Forelimb muscle (tissue), 1 donor: ENCODE measurements at regions not wholly inside any gene's neighbourhood (a gene's known extent, or its start where the extent isn't known, plus 50 kb on each side); places are given as distances from the start of the nearest gene placed in this dataset.
"Not testable (repeated sequence)": the region's sequence is repeated elsewhere in the genome, so short reads cannot be mapped to it uniquely, and the experiment has no call there.

Source experiments
- DNase-seq: peaks from one replicate; pipeline ENCODE4 v3.0.0-alpha.2; 2013; ENCODE audit warnings: low read depth

DNA sequence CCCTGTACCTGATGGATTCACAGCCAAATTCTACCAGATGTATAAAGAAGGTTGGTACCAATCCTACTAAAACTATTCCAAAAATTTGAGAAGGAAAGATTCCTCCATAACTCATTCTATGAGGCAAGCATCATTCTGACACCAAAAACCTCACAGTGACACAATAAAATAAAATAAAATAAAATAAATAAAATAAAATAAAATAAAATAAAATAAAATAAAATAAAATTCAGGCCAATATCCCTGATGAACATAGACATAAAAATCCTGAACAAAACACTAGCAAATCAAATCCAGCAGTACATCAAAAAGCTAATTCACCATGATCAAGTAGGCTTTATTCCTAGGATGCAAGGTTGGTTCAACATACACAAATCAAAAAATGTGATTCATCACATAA, 108.1 kb downstream of the PROX1 start:
- not testable (repeated sequence) for DNase-seq

DNA sequence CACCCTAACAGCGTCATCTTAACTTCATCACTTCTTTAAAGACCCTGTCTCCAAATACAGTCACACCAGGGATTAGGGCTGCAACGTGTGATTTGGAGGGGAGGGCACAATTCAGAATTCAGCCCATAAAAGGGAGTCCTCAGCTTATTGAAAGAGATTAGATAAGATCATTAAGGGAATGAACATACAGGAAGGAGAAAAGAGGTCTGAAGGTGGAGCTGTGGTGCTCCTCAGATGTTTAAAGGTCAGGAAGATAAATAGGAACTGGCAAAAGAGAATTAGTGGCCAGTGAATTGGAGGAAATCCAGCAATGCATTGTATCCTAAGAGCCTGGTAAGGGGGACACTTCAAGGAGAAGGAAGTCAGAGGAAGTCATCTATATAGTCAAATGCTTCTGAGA, 113.5 kb downstream of the PROX1 start:
- DNase-seq: no peak

DNA sequence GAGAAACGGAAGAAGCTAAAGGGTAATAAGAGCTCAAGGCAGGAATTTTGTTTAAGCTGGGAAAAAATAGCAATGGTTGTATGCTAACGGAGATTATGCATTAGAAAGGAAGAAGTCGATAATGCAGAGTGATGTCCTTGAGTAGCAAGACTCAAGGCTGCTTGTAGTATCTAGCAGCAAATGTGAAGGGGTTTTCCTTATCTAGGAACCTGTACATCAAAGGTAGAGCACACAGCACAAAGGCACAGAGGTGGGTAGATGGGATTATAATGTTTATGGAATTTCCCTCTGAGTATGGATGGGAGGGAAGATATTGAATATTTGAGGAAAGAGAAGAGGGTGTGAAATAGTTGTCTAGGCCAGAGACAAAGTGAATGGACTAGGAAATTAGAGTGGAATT, 114.1 kb downstream of the PROX1 start:
- DNase-seq: no peak

DNA sequence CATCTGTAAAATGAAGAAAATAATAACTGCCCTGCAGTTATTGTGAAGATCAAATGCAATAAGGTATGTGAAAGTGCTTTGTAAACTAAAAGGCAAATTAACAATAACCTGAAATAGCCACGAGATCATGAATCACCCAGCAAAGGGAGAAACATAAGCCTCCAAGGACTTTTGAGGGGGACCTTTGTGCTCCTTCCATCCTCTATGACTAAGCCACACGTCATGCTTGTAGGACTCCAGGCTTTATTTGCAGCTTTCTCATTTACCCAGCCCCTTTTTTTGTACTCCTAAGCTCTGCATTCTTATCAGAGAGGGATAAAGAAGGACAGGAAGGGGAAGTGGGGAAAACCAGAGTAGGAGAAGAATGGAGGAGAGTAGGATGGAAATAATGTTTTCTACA, 115.1 kb downstream of the PROX1 start:
- DNase-seq: no peak

DNA sequence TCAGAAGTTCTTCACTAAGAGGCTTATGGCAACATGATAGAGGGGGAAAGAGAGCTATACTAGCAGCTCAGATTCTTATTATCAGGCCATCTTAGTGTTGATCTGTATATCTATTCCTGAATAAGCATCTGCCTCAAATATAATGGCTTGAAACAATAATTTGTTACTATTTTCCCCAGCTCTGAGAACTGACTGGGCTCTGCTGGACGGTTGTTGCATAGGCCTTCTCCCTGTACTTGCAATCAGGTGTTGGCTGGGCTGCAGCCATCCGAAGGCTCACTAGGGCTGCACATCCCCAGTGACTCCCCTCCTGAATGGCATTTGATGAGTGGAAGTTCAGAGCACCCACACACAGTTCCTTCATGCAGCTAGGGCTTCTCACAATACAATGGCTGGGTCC, 116.0 kb downstream of the PROX1 start:
- DNase-seq: no peak

DNA sequence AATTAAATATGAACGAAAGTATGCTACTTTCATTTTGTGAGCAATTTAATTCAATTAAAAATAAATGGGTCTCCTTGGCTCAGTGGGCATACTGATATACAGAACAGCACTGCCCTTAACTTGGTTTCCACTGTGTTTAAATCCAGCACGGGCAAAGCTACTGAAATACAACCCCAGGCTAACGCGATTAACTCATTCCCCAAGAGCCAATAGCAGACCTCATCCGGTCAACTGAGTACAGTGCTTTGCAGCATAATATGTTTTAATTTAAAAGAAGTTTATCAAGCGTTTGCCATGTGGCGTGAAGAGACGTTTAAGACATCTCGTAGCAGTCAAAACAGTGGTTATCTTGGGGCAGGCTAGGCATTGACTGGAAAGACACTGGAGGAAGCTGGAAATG, 118.6 kb downstream of the PROX1 start:
- DNase-seq: no peak

DNA sequence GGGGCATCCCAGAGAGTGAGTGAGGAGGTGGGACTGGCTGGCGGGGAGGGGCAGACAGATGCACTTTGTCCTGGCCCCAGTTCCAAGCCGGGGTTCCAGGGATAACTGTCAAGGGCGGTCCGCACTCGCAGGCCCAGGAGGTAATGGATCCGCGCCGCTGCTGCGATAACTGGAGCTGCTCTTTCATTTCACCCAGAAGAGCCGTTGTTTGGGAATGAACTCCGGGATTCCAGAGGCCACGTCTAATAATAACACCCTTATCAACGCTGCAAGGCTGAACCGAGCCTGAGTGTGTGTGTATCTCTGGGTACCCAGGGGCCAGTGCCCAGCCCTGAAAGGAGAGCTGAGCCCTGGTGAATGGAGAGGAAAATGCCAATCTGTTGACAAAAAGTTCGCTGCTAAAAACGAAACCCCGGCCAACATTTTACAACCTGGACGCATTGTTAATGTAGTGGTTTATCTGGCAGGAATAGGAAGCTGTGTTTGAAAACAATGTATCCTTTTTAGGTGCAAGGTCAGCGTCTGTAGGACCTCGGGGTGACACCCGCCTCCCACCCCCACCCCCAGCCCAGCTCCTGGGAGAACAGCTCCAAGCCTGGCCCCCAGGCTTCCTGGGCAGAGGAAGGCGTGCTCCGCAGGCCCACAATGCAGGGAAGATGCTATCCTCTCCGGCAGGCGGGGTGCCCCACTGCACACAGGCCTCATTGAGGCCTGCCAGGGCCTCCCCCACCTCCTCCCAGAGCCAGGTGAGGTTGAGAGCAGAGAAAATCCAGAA, 119.7 kb downstream of the PROX1 start:
- DNase-seq: no peak

DNA sequence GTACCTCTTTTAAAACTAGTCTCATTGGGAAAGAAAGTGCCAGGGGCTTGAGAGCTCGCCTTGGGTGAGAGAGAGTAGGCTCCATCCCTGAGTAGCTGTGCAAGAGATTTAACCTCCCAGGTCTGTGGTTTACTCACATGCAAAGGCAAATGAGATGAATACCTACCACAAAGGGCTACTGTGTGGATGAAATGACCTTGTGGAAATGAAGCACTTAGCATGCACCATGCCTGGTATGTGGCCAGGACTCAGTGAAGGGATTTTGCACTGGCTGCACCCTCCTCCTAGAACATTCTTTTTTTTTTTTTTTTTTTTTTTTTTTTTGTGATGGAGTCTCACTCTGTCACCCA, 120.3 kb downstream of the PROX1 start:
- DNase-seq: no peak

DNA sequence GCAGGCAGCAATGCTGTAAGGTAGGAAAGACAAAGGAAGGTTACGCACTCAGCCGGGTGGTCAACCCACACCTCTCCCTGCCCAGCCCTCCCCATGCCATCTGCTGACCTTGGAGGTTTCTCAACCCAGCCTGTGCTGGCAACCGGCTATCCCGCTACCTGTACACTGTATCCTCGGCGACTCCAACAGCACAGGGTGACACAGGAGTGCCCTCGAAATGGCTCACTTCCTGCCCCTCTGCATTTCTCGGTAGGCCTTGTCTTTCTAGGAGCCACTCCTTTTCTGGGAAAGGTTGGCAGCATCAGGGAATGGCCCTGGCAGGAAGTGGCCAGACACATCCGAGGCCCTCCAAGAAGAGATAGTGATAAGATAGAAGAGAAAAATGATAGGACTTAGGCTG, 124.0 kb downstream of the PROX1 start:
- no peak for DNase-seq

DNA sequence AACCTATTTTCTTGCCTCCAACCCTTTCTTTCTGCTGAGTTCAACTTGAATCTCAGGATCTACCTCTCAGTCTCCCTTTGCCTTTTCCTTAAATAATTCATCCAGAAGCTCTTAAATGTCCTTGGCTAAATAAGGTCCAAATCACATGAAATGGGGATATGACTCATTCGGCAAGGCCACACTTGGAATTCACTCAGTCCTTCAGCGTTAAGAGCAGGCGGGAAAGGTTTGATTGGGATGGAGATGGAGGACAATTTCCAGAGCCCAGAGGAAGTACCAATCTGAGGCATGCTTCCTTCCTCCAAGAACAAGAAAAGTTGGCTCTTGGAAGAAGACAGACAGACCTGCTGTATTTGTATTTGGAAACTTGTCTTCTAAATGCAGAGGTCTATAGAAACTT, 128.5 kb downstream of the PROX1 start:
- no peak for DNase-seq

DNA sequence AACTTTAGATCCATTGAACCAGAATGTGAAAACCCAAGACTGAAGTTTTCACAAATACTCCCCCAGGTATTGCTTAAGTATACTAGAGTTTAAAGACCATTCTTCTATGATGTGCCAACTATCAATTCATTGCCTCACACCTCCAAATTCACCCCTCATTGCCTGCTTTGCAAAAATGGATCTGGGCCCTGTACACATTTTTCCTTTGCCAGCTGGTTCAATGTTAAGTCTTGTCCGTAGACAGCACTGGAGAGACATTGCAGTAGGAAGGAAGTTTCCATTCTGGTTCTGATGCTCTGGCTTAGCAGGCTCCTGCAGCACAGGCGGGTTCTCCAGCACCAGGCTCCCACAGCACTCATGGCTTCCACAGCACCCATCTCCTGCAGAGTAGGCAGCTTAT, 130.0 kb downstream of the PROX1 start:
- no peak for DNase-seq

DNA sequence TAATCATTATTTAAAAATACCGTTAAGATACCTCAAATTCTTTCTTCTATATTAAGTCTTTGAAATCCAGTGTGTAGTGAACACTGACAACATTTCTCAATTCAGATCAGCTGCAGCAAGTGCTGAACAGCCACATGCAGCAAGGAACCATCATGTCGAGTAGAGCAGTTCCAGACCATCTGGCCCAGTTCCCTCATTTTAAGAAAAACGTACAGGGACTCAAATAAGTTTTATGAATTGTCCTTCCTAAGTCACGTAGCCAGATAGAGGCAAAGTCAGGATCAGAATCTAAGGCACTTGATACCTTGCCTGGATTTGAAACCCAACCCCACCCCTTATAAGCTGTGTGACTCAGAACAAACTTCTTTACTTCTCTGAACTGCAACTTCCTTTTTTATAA, 132.4 kb downstream of the PROX1 start:
- no peak for DNase-seq

DNA sequence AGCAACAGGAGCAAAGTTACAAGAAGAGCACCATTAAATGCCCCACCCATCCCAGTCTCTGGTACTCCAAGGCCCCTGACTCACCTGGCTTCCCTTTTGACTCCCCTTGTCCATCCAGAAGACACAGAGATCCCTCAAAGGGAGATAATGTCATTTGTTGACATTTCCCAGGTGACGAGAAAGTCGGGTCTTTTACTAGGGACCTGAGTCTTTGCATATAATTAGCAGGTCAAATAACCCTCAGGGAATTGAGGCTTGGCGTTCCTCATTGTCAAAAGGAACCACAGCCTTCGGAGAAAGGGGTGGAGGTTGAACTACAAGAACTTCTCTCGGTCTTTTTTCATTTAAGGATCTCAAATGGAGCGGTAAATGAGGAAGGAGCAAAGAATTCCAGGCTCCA, 133.2 kb downstream of the PROX1 start:
- DNase-seq: no peak

DNA sequence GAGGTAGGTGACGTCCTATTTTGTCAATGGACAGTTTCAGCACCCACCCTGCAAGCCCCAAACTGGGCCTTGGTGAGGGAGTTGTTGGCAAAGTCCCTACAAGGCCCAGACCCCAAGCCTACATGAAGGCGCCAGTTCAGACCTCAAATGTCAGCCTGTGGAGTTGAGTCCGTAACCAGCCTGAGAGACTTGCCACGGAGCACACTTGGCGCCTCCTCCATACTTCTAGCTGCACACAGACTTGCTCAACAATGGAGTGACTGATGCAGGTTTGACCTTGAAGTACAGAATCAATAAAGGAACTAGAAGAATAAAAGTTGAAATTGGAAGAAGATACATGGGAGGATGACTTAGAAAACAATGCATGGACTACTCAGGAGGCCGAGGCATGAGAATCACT, 134.3 kb downstream of the PROX1 start:
- no peak for DNase-seq

DNA sequence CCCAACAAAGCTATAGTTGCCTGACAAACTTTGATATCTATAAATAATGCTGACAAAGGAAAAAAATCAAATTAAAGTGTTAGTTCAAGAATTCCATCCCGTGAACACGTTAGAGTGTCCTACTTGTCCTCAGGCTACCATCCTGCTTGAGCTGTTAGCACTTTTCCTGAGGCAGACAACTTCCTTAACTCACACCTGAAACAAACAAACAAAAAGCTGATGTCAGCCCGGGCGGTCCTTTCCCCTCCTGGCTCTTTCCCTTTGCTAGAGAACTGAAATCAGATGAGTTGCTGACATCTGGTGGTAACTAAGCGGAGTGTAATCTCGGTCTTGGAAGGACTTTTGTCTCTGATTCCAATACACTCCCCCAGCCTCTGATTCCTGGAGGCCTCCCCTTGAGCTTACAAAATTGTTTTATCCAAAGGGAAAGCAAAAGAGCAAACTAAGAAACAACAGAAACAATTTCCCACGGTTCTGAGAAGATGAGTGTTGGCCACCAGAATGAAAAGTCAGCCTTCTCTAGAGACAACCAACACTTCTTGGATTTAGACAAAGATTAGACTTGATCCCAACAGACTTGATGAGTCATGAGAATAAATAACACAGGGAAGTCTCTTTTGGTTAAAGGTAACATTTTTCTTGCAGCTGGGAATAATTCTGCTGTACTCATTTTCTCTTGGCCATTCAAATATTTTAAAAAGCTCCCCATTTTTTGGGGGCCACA, 135.4 kb downstream of the PROX1 start:
- peak; percentile 54 for DNase-seq

DNA sequence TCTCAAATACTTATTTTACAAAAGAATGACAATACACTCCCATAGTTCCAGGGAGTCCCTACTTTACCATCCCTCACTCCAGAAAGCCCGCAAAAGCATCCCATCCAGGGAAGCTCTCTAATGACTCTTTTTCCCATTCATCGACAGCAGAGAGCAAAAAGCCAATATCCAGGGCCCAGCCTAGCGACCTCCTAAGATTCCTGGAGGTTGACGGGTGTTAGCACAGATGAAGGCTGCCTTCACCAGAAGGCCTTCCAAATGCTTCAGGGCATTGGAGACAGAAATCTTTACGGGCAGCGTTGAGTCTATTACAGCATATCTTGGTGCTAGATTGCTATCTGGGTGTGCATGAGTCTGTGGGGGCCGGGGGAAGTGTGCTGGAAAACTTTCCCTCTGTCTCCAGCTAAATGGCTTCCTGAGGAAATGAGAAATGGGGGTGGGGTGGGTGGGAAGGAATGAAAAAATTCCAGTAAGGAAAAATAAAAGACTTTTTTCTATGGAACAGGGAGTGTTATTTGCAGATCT, 136.6 kb downstream of the PROX1 start:
- no peak for DNase-seq

DNA sequence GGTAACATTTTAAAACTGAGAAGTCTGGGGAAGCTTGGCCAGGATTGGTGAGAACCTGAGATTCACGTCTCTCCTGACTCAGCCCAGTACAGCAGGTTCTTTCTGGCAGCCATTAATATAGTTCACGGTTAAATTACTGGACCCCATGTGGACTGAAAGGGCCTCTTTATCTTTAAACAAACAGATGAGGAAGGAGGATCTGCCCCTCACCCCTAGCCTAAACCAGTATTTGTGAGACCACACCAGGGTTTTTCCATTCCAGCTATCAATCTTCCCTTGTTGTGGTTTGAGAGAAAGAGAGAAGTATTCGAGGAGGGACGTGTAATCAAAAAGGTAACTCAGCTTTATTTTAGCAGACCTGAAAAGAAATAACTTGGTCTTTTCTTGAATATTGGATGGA, 137.1 kb downstream of the PROX1 start:
- DNase-seq: no peak

DNA sequence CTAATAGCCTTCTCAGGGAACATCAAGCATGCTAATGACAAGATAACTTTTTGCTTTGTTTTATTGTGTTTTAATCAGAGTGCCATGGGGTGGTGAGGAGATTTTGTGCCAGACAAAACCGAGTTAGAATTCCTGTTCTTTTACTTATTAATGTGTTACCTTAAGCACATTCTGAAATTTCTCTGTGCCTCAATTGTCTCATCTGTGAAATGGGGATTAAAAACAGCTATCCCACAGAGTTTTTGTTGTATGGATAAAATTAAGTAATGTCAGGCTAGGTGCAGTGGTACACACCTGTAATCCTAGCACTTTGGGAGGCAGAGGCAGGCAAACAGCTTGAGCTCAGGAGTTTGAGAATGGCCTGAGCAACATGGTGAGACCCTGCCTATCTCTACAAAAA, 138.0 kb downstream of the PROX1 start:
- no peak for DNase-seq

DNA sequence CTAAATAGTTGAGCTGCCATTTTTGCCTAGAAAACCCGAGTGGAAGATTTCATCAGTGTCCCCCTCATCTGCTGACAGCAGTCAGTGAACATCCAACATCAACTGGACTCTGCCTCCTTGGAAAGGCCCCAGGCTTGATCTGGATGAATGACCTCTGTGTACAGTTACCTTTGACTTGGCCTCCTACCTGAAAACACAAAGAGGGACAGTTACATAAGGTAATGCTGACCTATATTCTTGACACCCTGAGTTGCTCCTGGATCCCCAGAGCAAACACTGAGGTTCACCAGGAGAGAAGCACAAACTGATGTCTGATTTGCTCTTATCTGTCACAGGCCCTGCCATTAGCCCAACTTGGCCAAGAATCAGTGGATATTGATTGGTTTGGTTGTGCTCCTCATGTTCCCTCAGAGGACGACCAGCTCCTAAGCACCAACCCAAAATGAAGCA, 138.9 kb downstream of the PROX1 start:
- DNase-seq: no peak

DNA sequence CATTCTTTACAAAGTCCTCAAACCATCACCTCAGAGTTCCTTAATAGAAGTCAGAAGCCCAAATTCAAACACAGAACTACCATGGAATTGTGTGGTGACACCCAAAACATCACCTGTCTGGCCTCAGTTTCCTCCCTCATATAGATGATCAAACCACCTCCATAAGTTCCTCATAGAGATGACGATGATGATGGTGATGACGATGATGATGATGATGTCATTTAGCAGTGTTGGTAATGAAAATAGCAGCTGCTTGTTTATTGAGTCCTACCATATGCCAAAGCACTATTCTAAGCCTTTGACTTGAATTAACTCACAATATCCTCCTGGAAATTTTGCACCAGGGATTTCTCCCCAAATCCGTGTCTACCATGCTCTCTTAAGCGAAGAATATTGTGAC, 139.9 kb downstream of the PROX1 start:
- DNase-seq: no peak

DNA sequence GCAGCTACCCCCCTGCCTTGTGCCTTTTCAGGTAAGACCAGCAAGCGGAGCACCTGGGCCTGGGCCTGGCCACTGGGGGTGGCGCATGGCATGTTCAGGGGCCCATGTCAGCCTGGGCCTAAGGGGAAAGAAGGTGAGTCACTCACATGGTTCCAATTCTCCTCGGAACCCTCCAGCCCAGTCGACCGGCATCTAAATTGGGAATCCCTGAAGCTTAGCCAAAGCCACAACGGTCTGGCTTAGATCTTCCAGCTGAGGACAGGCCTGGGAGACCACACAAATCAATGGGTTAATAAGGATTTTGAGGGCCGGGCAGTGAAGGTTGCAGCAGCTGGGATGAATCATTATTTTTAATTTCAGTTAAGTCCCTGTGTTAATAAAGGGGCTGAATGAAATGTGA, 145.1 kb upstream of the SMYD2 start:
- no peak for DNase-seq

DNA sequence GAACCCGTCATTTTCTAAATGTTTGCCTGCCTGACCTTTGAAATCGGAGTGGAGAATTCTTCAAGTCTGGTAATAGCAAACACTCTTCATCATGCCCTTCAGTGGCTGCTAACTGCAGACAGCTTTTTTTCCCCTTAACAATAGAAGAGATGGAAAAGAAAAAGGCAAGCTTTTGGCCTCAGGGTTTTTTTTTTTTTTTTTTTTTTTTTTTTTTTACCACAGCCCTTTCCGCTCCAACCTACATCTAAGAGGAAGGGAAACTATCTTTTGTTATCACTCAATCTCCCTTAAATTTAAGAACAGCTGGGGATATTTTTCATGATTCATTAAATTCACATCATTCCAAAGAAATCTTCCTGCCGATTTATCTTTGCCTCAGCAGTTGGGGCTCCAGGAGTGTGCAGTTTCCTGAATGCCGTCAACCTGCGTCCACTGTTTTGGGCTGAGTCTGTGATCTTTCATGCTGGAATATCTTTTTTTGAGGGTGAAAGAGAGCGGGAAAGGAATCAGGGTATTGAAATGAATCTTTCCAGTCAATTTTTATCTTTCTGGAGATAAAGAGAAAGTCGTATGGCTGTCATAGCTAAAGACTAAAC, 144.5 kb upstream of the SMYD2 start:
- DNase-seq: no peak

DNA sequence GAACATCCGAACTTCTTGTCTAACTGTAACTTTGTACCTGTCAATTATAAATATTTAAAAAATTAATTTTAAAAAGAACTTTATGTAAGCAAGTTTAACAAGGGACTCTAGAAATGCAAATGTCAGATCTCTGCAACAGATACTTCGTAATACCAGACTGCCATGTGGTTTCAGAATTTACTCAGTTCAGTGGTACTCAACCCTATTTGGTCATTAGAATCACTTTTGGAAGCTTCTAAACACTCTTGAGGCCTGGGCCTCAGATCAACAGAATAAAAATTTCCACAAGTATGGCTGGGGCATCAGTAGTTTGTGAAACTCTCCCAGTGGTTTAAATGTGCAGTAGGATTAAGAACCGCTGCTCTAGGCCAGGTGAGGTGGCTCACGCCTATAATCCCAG, 139.5 kb upstream of the SMYD2 start:
- DNase-seq: no peak
